Mesenchymal stem cell (in vitro differentiated cells and primary cell): ENCODE measurements at regions not wholly inside any gene's neighbourhood (a gene's known extent, or its start where the extent isn't known, plus 50 kb on each side); places are given as distances from the start of the nearest gene placed in this dataset.

Source experiments
- DNase-seq: peaks from one replicate; pipeline ENCODE4 v3.0.0-alpha.2; 2013
- H2AFZ ChIP-seq: one replicate; pipeline ENCODE4 v1.6.1; 2013; ENCODE audit warnings: low read depth, mild to moderate bottlenecking, control low read depth, inconsistent platforms, low read length, moderate library complexity
- H2AK5ac ChIP-seq: 2 replicates; pipeline ENCODE4 v1.6.1; 2013; ENCODE audit warnings: low read length, moderate library complexity, mild to moderate bottlenecking, inconsistent platforms; ENCODE audit not compliant: severe bottlenecking
- H2BK120ac ChIP-seq: one replicate; pipeline ENCODE4 v1.6.1; 2013; ENCODE audit warnings: low read depth, mild to moderate bottlenecking, inconsistent platforms, low read length, moderate library complexity
- H2BK12ac ChIP-seq, 2 experiments: one replicate each; pipeline ENCODE4 v1.6.1; 2013; ENCODE audit warnings: inconsistent platforms in 2 of 2, low read length in 2 of 2, mild to moderate bottlenecking in 2 of 2, moderate library complexity in 2 of 2, control low read depth in 1 of 2
- H2BK15ac ChIP-seq: one replicate; pipeline ENCODE4 v1.6.1; 2013; ENCODE audit warnings: mild to moderate bottlenecking, low read depth, inconsistent platforms; ENCODE audit not compliant: poor library complexity, severe bottlenecking
- H2BK5ac ChIP-seq: 2 replicates; pipeline ENCODE4 v1.6.1; 2013; ENCODE audit warnings: low read depth, mild to moderate bottlenecking, low read length, control low read depth, inconsistent platforms; ENCODE audit not compliant: poor library complexity, severe bottlenecking
- H3K14ac ChIP-seq, 2 experiments: one replicate each; pipeline ENCODE4 v1.6.1; 2013; ENCODE audit warnings: inconsistent platforms in 2 of 2, low read length in 2 of 2, control low read depth in 1 of 2, mild to moderate bottlenecking in 1 of 2, moderate library complexity in 1 of 2
- H3K18ac ChIP-seq, 2 experiments: one replicate each; pipeline ENCODE4 v1.6.1; 2013; ENCODE audit warnings: inconsistent platforms in 2 of 2, low read length in 2 of 2, control low read depth in 1 of 2, low read depth in 1 of 2, mild to moderate bottlenecking in 1 of 2
- H3K23ac ChIP-seq, 2 experiments: one replicate each; pipeline ENCODE4 v1.6.1; 2013; ENCODE audit warnings: inconsistent platforms in 2 of 2, low read length in 2 of 2, mild to moderate bottlenecking in 2 of 2, moderate library complexity in 2 of 2, control low read depth in 1 of 2
- H3K27ac ChIP-seq: 2 replicates; pipeline ENCODE4 v1.5.1; 2013; ENCODE audit warnings: mild to moderate bottlenecking, moderate library complexity, low read length, control low read depth, inconsistent platforms; ENCODE audit not compliant: poor library complexity, severe bottlenecking
- H3K27me3 ChIP-seq, 2 experiments: 2 replicates each; pipeline versions ENCODE4 v1.6.1 to v1.7.0; 2013; ENCODE audit warnings: low read length in 2 of 2, mild to moderate bottlenecking in 2 of 2, moderate library complexity in 2 of 2, control low read depth in 1 of 2, inconsistent platforms in 1 of 2; ENCODE audit not compliant: control insufficient read depth in 1 of 2, insufficient read depth in 1 of 2
- H3K36me3 ChIP-seq, 2 experiments: 2 replicates each; pipeline versions ENCODE4 v1.6.1 to v1.7.0; 2013; ENCODE audit warnings: low read length in 2 of 2, control low read depth in 1 of 2, inconsistent platforms in 1 of 2, low read depth in 1 of 2, mild to moderate bottlenecking in 1 of 2; ENCODE audit not compliant: insufficient read depth in 2 of 2, control insufficient read depth in 1 of 2
- H3K4ac ChIP-seq, 2 experiments: one replicate each; pipeline ENCODE4 v1.6.1; 2013; ENCODE audit warnings: inconsistent platforms in 2 of 2, low read length in 2 of 2, mild to moderate bottlenecking in 2 of 2, moderate library complexity in 2 of 2, control low read depth in 1 of 2, low read depth in 1 of 2
- H3K4me1 ChIP-seq: 2 replicates; pipeline ENCODE4 v1.6.1; 2013; ENCODE audit warnings: low read depth, low read length, control low read depth; ENCODE audit not compliant: control insufficient read depth, insufficient read depth
- H3K4me2 ChIP-seq: 2 replicates; pipeline ENCODE4 v1.6.1; 2013; ENCODE audit warnings: low read length, mild to moderate bottlenecking, inconsistent platforms; ENCODE audit not compliant: poor library complexity, severe bottlenecking
- H3K4me3 ChIP-seq, 2 experiments: 2 replicates each; pipeline versions ENCODE4 v1.5.1 to v1.7.0; 2013; ENCODE audit warnings: low read length in 2 of 2, mild to moderate bottlenecking in 2 of 2, control low read depth in 1 of 2, low read depth in 1 of 2; ENCODE audit not compliant: insufficient read depth in 1 of 2
- H3K79me1 ChIP-seq: replicated peaks from 2 replicates; pipeline ENCODE4 v1.6.1; 2013; ENCODE audit warnings: mild to moderate bottlenecking, control low read depth, low read length, inconsistent platforms; ENCODE audit not compliant: poor library complexity, severe bottlenecking
- H3K9ac ChIP-seq: 2 replicates; pipeline ENCODE4 v1.7.0; 2013; ENCODE audit warnings: mild to moderate bottlenecking, low read length, moderate library complexity
- H3K9me3 ChIP-seq: 2 replicates; pipeline ENCODE4 v1.7.0; 2013; ENCODE audit warnings: mild to moderate bottlenecking, low read length; ENCODE audit not compliant: control insufficient read depth
- H4K8ac ChIP-seq: one replicate; pipeline ENCODE4 v1.6.1; 2013; ENCODE audit warnings: inconsistent platforms, mild to moderate bottlenecking, low read length, moderate library complexity
- H4K91ac ChIP-seq: one replicate; pipeline ENCODE4 v1.6.1; 2013; ENCODE audit warnings: mild to moderate bottlenecking, low read length, inconsistent platforms
- WGBS: methylation state at CpG from one replicate; pipeline ENCODE4 v1.1.7; 2013; ENCODE audit warnings: mixed read lengths; 5-methylcytosine and 5-hydroxymethylcytosine counted together

DNA sequence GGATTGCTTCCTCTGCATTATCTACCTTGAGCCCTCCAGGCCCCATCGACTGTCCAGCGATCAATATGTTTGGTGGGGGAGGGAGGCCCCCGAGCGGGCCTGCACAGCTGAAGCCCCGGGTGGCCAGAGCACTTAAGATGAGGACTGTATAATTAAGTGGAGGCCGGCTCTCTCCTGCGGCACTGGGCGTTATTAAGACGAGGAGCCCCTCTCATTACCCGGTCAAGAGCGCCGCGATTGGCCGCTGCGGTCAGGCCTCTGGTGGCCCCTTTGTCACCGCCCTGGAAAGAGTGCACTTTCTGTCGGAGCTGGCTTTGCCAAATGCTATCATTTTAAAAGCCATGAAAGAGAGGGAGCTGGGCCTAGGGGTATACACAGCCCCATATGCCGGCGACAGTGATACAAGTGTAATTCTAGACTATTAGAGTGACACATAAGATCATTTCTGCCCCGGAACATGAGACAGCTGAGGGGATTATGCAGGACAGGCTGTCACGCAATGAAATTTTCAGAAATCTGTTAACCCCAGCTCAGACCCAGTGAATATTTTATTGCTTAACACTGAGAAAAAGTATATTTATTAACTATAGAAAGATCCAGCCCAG, 106.3 kb upstream of the IRX1 start:
- Histone ChIP-seq H3K4me3 (no peak overlapping the region), H3K14ac (no peak overlapping the region), H4K8ac (no peak overlapping the region), H3K9ac (no peak overlapping the region), H3K4me2 (no peak overlapping the region), H3K27me3 (no peaks in the 10 kb centered on the region), H2AFZ (no peak overlapping the region), H2BK5ac (no peak overlapping the region), H2BK15ac (no peak overlapping the region), H2AK5ac (no peak overlapping the region), H2BK120ac (no peak overlapping the region), H3K18ac (no peak overlapping the region), H3K9me3 (no peaks in the 10 kb centered on the region), H3K36me3 (no peaks in the 10 kb centered on the region), H4K91ac (no peak overlapping the region), H3K4ac (no peak overlapping the region), H3K23ac (no peak overlapping the region), H2BK12ac (no peak overlapping the region), H3K4me1 (no peaks in the 10 kb centered on the region), H3K27ac (no peak overlapping the region), H3K79me1 (no peaks in the 10 kb centered on the region)
- WGBS = 79% methylated on average over 20 of the region's 21 CpGs
- DNase-seq = no peak

DNA sequence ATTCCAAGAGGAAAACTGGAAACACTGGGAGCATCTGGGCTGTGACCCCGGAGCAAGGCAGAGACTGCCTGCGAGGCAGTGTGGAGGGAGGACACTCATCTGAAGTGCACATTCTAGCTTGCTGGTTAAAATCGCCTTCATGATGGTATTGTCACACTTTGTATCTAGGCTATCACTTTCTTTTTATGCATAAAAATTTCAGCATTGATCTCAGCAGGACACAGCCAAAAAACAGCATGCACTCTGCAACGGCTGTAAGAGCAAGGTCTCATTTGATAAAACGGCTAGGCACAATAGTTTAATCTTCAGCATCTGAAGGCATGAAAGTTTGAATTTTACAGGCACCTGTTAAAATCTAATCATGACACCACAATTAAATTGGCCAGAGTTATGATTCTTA, 110.8 kb upstream of the IRX1 start:
- H3K9me3 ChIP-seq = no peaks in the 10 kb centered on the region
- H2AFZ ChIP-seq = no peak overlapping the region
- no peak overlapping the region for H2BK15ac ChIP-seq
- H3K27ac ChIP-seq = no peak overlapping the region
- DNase-seq = no peak
- no peaks in the 10 kb centered on the region for H3K4me1 ChIP-seq
- H3K23ac ChIP-seq = no peak overlapping the region
- no peak overlapping the region for H3K4me3 ChIP-seq
- H3K18ac ChIP-seq = no peak overlapping the region
- no peaks in the 10 kb centered on the region for H3K79me1 ChIP-seq
- H4K8ac ChIP-seq = no peak overlapping the region
- H2BK5ac ChIP-seq = no peak overlapping the region
- H3K9ac ChIP-seq = no peak overlapping the region
- H2BK120ac ChIP-seq = no peak overlapping the region
- 83% methylated on average over 5 of the region's 5 CpGs for WGBS
- H2BK12ac ChIP-seq = no peak overlapping the region
- H3K14ac ChIP-seq = no peak overlapping the region
- H2AK5ac ChIP-seq = no peak overlapping the region
- no peaks in the 10 kb centered on the region for H3K27me3 ChIP-seq
- H3K4ac ChIP-seq = no peak overlapping the region
- no peak overlapping the region for H3K4me2 ChIP-seq
- H3K36me3 ChIP-seq = no peaks in the 10 kb centered on the region
- no peak overlapping the region for H4K91ac ChIP-seq

DNA sequence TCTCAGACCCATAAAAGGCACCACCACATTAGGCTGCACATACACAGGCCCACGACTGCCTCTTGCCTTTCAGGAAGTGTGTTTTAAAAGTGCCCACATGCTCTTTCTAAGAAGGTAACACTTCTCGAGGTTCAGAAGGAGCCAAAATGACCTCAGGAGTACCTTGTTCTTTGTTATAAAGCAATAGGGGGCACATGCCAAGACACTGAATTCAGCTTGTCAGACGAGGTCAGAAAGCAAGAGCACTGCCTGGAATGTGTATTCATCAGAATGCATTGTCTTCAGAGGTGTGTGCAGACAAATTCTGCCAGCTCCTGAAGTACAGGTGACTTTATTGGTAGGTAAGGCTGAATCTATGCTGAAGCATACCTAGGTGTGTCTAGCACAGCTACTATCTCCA, 114.5 kb upstream of the IRX1 start:
- H3K4ac ChIP-seq = no peak overlapping the region
- H2AFZ ChIP-seq = no peak overlapping the region
- H4K91ac ChIP-seq = no peak overlapping the region
- no peak overlapping the region for H3K4me3 ChIP-seq
- H3K9ac ChIP-seq = no peak overlapping the region
- H4K8ac ChIP-seq = no peak overlapping the region
- H3K36me3 ChIP-seq = no peaks in the 10 kb centered on the region
- H2BK5ac ChIP-seq = no peak overlapping the region
- no peak overlapping the region for H3K27ac ChIP-seq
- H3K9me3 ChIP-seq = no peaks in the 10 kb centered on the region
- no peaks in the 10 kb centered on the region for H3K79me1 ChIP-seq
- H2BK15ac ChIP-seq = no peak overlapping the region
- no peaks in the 10 kb centered on the region for H3K27me3 ChIP-seq
- H3K14ac ChIP-seq = no peak overlapping the region
- H3K4me2 ChIP-seq = no peak overlapping the region
- H2BK12ac ChIP-seq = no peak overlapping the region
- no peak for DNase-seq
- H2AK5ac ChIP-seq = no peak overlapping the region
- H3K18ac ChIP-seq = no peak overlapping the region
- H3K4me1 ChIP-seq = no peaks in the 10 kb centered on the region
- H2BK120ac ChIP-seq = no peak overlapping the region
- no peak overlapping the region for H3K23ac ChIP-seq
- 43% methylated on average over 3 of the region's 3 CpGs for WGBS

DNA sequence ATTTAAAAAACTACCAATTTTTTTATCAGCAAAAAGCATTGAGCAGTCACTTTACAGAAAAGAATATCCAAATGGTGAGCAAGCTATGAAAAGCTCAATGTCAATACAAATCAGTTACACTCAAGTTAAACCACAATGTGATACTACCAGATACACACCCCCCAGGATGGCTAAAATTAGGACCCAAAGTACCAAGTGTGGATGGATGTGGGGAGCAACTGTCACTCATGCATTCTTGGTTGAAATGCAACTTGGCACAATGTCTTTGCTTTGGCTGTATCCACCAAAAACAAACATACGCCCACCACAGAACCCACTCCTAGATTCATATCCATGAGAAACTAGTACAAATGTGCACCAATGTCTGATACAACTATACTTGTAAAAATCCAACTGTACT, 120.0 kb upstream of the IRX1 start:
- no peak for DNase-seq
- WGBS = 74% methylated on average over 1 of the region's 1 CpG
- H3K4me2 ChIP-seq = no peak overlapping the region
- no peak overlapping the region for H4K8ac ChIP-seq
- H2AK5ac ChIP-seq = no peak overlapping the region
- H2BK5ac ChIP-seq = no peak overlapping the region
- no peak overlapping the region for H2AFZ ChIP-seq
- H3K9me3 ChIP-seq = peaks cover 17% of the 10 kb centered on the region
- no peak overlapping the region for H2BK15ac ChIP-seq
- no peaks in the 10 kb centered on the region for H3K36me3 ChIP-seq
- H3K4me3 ChIP-seq = no peak overlapping the region
- no peak overlapping the region for H3K27ac ChIP-seq
- no peak overlapping the region for H3K14ac ChIP-seq
- no peaks in the 10 kb centered on the region for H3K4me1 ChIP-seq
- no peak overlapping the region for H3K4ac ChIP-seq
- H3K9ac ChIP-seq = no peak overlapping the region
- H4K91ac ChIP-seq = no peak overlapping the region
- no peaks in the 10 kb centered on the region for H3K27me3 ChIP-seq
- no peak overlapping the region for H2BK12ac ChIP-seq
- no peak overlapping the region for H3K23ac ChIP-seq
- H2BK120ac ChIP-seq = no peak overlapping the region
- H3K18ac ChIP-seq = no peak overlapping the region
- H3K79me1 ChIP-seq = no peaks in the 10 kb centered on the region
